MM.1S (cell line): ENCODE measurements at regions not wholly inside any gene's neighbourhood (a gene's known extent, or its start where the extent isn't known, plus 50 kb on each side); places are given as distances from the start of the nearest gene placed in this dataset.
"Not testable (repeated sequence)": the region's sequence is repeated elsewhere in the genome, so short reads cannot be mapped to it uniquely, and the experiment has no call there.

Experiments
- DNase-seq: peaks from one replicate; pipeline ENCODE4 v3.0.0-alpha.2; 2015
- H2AFZ ChIP-seq: fragments of 300-600 bp; sonication (generic); 2 replicates; pipeline ENCODE4 v1.6.0; 2016; ENCODE audit warnings: antibody characterized with exemption, low read length
- H3F3A ChIP-seq: fragments of 300-600 bp; sonication (generic); 2 replicates; pipeline ENCODE4 v1.6.1; 2016; ENCODE audit warnings: mild to moderate bottlenecking, antibody characterized with exemption, low read length, moderate library complexity, mixed read lengths; ENCODE audit not compliant: insufficient read depth
- H3K27ac ChIP-seq: fragments of 300-600 bp; sonication (generic); 2 replicates; pipeline ENCODE4 v1.5.1; 2016; ENCODE audit warnings: mild to moderate bottlenecking, low read length
- H3K27me3 ChIP-seq: fragments of 300-600 bp; sonication (generic); replicated peaks from 2 replicates; pipeline ENCODE4 v1.6.0; 2016; ENCODE audit warnings: low read length; ENCODE audit not compliant: insufficient read depth
- H3K36me3 ChIP-seq: fragments of 300-600 bp; sonication (generic); replicated peaks from 2 replicates; pipeline ENCODE4 v1.6.1; 2016; ENCODE audit warnings: mild to moderate bottlenecking, low read length, mixed read lengths; ENCODE audit not compliant: insufficient read depth
- H3K4me1 ChIP-seq: fragments of 300-600 bp; sonication (generic); 2 replicates; pipeline ENCODE4 v1.6.1; 2016; ENCODE audit warnings: low read length, mixed read lengths
- H3K4me2 ChIP-seq: fragments of 300-600 bp; sonication (generic); 2 replicates; pipeline ENCODE4 v1.6.0; 2016; ENCODE audit warnings: low read depth, low read length
- H3K4me3 ChIP-seq: fragments of 300-600 bp; sonication (generic); 2 replicates; pipeline ENCODE4 v1.5.1; 2016; ENCODE audit warnings: low read length, mixed read lengths
- H3K79me2 ChIP-seq: fragments of 300-600 bp; sonication (generic); 2 replicates; pipeline ENCODE4 v1.6.1; 2016; ENCODE audit warnings: mixed run types, low read length, mixed read lengths
- H3K9ac ChIP-seq: fragments of 300-600 bp; sonication (generic); 2 replicates; pipeline ENCODE4 v1.6.1; 2016; ENCODE audit warnings: low read length, mixed read lengths
- H3K9me2 ChIP-seq: fragments of 300-600 bp; sonication (generic); replicated peaks from 2 replicates; pipeline ENCODE4 v1.6.1; 2016; ENCODE audit warnings: mild to moderate bottlenecking, low read length, mixed read lengths; ENCODE audit not compliant: insufficient read depth
- H3K9me3 ChIP-seq: fragments of 300-600 bp; sonication (generic); replicated peaks from 2 replicates; pipeline ENCODE4 v1.6.1; 2016; ENCODE audit warnings: mild to moderate bottlenecking, low read length, mixed read lengths; ENCODE audit not compliant: insufficient read depth
- H4K20me1 ChIP-seq: fragments of 300-600 bp; sonication (generic); 2 replicates; pipeline ENCODE4 v1.6.1; 2016; ENCODE audit warnings: mild to moderate bottlenecking, low read length, moderate library complexity, mixed read lengths; ENCODE audit not compliant: insufficient read depth
- EZH2 ChIP-seq: fragments of 300-600 bp; sonication (generic); optimal IDR thresholded peaks from 2 replicates; pipeline ENCODE3; 2017; ENCODE audit warnings: low read depth, mild to moderate bottlenecking, antibody characterized with exemption, low read length, mixed read lengths
- EZH2phosphoT487 ChIP-seq: fragments of 300-600 bp; sonication (generic); IDR thresholded peaks from 2 replicates; pipeline ENCODE4 v1.6.1; 2018; ENCODE audit warnings: antibody characterized with exemption, low read length
- TF ChIP-seq, protein P1 (sequence below): fragments of 300-600 bp; sonication (generic); IDR thresholded peaks from 2 replicates; pipeline ENCODE4 v1.5.1; 2016; ENCODE audit warnings: antibody characterized with exemption, low read length, mixed read lengths

DNA sequence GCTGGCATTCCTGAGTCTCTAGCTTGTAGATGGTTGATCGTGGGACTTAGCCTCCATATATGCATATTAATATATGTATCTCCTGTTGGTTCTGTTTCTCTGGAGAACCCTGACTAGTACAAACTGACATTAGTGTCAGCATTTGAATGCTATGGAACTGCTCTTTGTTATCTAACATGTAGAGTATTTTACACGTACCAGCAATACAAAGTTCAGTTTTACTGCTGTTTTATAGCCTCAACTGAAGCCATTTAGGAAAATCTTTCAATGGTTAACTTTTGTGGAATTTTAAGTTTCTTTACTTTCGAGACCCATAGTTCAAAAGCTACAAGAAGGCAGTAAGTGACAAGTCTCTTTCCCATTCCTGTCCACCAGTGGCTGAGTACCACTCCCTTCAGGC lies 418.4 kb downstream of the NUP35 start:
- H3K9me3 ChIP-seq, result no peaks in the 10 kb centered on the region
- no peaks in the 10 kb centered on the region for H3K4me1 ChIP-seq
- H3K27ac ChIP-seq, result no peak overlapping the region
- no peaks in the 10 kb centered on the region for H4K20me1 ChIP-seq
- H3K4me2 ChIP-seq, result no peak overlapping the region
- no peaks in the 10 kb centered on the region for H3K9me2 ChIP-seq
- no peaks in the 10 kb centered on the region for H3K27me3 ChIP-seq
- no peak overlapping the region for H3K4me3 ChIP-seq
- H3K79me2 ChIP-seq, result no peaks in the 10 kb centered on the region
- TF ChIP-seq EZH2, result no peak
- TF ChIP-seq, protein P1, sequence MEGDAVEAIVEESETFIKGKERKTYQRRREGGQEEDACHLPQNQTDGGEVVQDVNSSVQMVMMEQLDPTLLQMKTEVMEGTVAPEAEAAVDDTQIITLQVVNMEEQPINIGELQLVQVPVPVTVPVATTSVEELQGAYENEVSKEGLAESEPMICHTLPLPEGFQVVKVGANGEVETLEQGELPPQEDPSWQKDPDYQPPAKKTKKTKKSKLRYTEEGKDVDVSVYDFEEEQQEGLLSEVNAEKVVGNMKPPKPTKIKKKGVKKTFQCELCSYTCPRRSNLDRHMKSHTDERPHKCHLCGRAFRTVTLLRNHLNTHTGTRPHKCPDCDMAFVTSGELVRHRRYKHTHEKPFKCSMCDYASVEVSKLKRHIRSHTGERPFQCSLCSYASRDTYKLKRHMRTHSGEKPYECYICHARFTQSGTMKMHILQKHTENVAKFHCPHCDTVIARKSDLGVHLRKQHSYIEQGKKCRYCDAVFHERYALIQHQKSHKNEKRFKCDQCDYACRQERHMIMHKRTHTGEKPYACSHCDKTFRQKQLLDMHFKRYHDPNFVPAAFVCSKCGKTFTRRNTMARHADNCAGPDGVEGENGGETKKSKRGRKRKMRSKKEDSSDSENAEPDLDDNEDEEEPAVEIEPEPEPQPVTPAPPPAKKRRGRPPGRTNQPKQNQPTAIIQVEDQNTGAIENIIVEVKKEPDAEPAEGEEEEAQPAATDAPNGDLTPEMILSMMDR, result no peak
- no peak for TF ChIP-seq EZH2phosphoT487
- DNase-seq, result no peak
- H3K36me3 ChIP-seq, result no peaks in the 10 kb centered on the region
- H3K9ac ChIP-seq, result no peak overlapping the region
- no peaks in the 10 kb centered on the region for H3F3A ChIP-seq
- H2AFZ ChIP-seq, result no peak overlapping the region

DNA sequence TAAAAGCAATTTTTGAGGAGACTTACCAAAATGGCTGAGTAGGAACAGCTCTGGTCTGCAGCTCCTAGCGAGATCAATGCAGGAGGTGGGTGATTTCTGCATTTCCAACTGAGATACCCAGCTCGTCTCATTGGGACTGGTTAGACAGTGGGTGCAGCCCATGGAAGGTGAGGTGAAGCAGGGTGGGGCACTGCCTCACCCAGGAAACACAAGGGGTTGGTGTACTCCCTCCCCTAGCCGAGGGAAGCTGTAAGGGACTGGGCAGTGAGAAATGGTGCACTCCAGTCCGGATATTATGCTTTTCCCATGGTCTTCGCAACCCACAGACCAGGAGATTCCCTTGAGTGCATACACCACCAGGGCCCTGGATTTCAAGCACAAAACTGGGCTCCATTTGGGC lies 419.0 kb downstream of the NUP35 start:
- no peak overlapping the region for H3K4me3 ChIP-seq
- no peak for DNase-seq
- H3F3A ChIP-seq, result no peaks in the 10 kb centered on the region
- no peak overlapping the region for H3K27ac ChIP-seq
- H4K20me1 ChIP-seq, result no peaks in the 10 kb centered on the region
- H3K4me2 ChIP-seq, result no peak overlapping the region; the same call in 1 of the 2 replicates
- H3K9ac ChIP-seq, result no peak overlapping the region
- TF ChIP-seq, protein P1, result no peak
- no peaks in the 10 kb centered on the region for H3K36me3 ChIP-seq
- H3K9me3 ChIP-seq, result no peaks in the 10 kb centered on the region
- H3K27me3 ChIP-seq, result no peaks in the 10 kb centered on the region
- H3K79me2 ChIP-seq, result no peaks in the 10 kb centered on the region
- H3K9me2 ChIP-seq, result no peaks in the 10 kb centered on the region
- no peak overlapping the region for H2AFZ ChIP-seq
- no peaks in the 10 kb centered on the region for H3K4me1 ChIP-seq

DNA sequence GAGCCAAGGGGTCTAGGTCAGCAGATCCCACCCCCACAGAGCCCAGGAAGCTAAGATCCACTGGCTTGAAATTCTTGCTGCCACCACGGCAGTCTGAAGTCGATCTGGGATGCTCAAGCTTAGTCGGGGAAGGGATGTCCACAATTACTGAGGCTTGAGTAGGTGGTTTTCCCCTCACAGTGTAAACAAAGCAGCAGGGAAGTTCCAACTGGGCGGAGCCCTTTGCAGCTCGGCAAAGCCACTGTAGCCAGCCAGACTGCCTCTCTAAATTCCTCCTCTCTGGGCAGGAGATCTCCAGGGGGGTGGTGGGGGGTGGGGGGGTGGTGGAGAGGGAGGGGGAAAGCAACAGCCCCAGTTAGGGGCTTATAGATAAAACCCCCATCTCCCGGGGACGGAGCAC lies 419.5 kb downstream of the NUP35 start:
- peak; percentile 31 for DNase-seq
- Histone ChIP-seq H3K4me1 (no peaks in the 10 kb centered on the region), H3K9me3 (no peaks in the 10 kb centered on the region), H3K36me3 (no peaks in the 10 kb centered on the region), H3K9ac (no peak overlapping the region), H3K79me2 (no peaks in the 10 kb centered on the region), H3F3A (no peaks in the 10 kb centered on the region), H3K27ac (no peak overlapping the region), H2AFZ (no peak overlapping the region), H3K9me2 (no peaks in the 10 kb centered on the region), H3K4me2 (no peak overlapping the region; the same call in 1 of the 2 replicates), H4K20me1 (no peaks in the 10 kb centered on the region), H3K4me3 (no peak overlapping the region), H3K27me3 (no peaks in the 10 kb centered on the region)
- TF ChIP-seq EZH2, result no peak
- TF ChIP-seq EZH2phosphoT487, result no peak
- TF ChIP-seq, protein P1, result no peak

DNA sequence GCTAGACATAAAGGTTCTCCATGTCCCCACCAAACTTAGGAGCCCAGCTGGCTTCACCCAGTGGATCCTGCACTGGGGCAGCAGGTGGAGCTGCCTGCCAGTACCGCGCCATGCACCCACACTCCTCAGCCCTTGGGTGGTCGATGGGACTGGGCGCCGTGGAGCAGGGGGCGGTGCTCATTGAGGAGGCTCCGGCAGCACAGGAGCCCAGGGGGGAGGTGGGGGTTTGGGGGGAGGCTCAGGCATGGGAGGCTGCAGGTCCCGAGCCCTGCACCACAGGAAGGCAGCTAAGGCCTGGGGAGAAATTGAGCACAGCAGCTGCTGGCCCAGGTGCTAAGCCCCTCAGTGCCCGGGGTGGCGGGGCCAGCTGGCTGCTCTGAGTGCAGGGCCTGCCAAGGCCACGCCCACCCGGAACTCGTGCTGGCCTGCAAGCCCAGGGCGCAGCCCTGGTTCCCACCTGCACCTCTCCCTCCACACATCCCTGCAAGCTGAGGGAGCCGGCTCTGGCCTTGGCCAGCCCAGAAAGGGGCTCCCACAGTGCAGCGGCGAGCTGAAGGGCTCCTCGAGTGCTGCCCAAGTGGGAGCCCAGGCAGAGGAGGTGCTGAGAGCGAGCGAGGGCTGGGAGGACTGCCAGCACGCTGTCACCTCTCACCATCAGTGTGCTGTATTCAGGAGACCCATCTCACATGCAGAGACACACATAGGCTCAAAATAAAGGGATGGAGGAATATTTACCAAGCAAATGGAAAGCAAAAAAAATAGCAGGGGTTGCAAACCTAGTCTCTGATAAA lies 422.5 kb downstream of the NUP35 start:
- H3F3A ChIP-seq, H3K27me3 ChIP-seq, H3K4me1 ChIP-seq, H3K9ac ChIP-seq, H3K27ac ChIP-seq, H3K9me2 ChIP-seq, H3K9me3 ChIP-seq, H4K20me1 ChIP-seq, H2AFZ ChIP-seq, H3K79me2 ChIP-seq, H3K4me2 ChIP-seq, DNase-seq, H3K4me3 ChIP-seq, H3K36me3 ChIP-seq: not testable (repeated sequence)
